ENCODE measurements at regions not wholly inside any gene's neighbourhood (a gene's known extent, or its start where the extent isn't known, plus 50 kb on each side); places are given as distances from the start of the nearest gene placed in this dataset.

DNA sequence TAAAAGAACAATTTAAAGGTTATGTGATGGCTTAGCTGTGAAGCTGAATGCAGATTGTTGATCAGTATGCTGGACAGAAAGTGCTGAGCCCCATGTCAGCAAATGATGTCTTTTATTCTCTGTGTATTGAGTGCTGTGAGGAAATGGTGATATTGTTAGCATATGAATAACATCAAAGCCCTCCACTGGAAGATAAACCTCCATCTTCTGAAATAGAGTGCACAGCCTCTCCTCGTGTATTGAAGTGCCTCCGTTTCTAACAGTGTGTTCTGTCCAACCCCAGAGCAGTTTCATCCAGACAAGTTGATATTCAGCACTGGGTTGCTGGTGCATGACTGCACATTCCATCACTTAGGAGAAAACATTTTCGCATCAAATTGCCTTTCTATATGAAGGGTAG is 242.9 kb downstream of the CSNK1G3 start:
- Histone ChIP-seq H2AFZ (ENCODE audit: control insufficient read depth, low read length) (no peak overlapping the region), H3K36me3 (ENCODE audit: control insufficient read depth in 2 of 2, extremely low read depth in 1 of 2, insufficient read depth in 2 of 2, low read length in 2 of 2) (no peaks in the 10 kb centered on the region), H3K27ac (ENCODE audit: control insufficient read depth, insufficient read depth, low read length) (no peak overlapping the region), H3K27me3 (ENCODE audit: control insufficient read depth, extremely low read depth, insufficient read depth, low read length) (no peaks in the 10 kb centered on the region), H3K9me3 (ENCODE audit: control insufficient read depth, low read depth, low read length) (no peaks in the 10 kb centered on the region), H3K9ac (ENCODE audit: control insufficient read depth, extremely low read depth, insufficient read depth, low read length) (no peak overlapping the region), H3K79me2 (ENCODE audit: control insufficient read depth, insufficient read depth, low read length) (no peaks in the 10 kb centered on the region), H3K4me3 (ENCODE audit: control insufficient read depth in 2 of 3, extremely low read depth in 1 of 3, insufficient read depth in 2 of 3, low read depth in 1 of 3, low read length in 3 of 3) (no peak overlapping the region), H3K4me2 (ENCODE audit: control insufficient read depth, extremely low read depth, insufficient read depth, low read depth, low read length) (no peak overlapping the region), H4K20me1 (ENCODE audit: control insufficient read depth, extremely low read depth, insufficient read depth, low read length) (no peaks in the 10 kb centered on the region), H3K4me1 (ENCODE audit: control insufficient read depth, extremely low read depth, insufficient read depth, low read length) (peaks cover 5% of the 10 kb centered on the region), H3K9me1 (ENCODE audit: control insufficient read depth, extremely low read depth, insufficient read depth, low read length) (no peaks in the 10 kb centered on the region)
- dilution Hi-C loops (cut with MboI; ENCODE audit: extremely low pct_ligation_motif_present, low sequenced_read_pairs) = no loop called here
- no peak for FAIRE-seq
- TF ChIP-seq, protein P1, sequence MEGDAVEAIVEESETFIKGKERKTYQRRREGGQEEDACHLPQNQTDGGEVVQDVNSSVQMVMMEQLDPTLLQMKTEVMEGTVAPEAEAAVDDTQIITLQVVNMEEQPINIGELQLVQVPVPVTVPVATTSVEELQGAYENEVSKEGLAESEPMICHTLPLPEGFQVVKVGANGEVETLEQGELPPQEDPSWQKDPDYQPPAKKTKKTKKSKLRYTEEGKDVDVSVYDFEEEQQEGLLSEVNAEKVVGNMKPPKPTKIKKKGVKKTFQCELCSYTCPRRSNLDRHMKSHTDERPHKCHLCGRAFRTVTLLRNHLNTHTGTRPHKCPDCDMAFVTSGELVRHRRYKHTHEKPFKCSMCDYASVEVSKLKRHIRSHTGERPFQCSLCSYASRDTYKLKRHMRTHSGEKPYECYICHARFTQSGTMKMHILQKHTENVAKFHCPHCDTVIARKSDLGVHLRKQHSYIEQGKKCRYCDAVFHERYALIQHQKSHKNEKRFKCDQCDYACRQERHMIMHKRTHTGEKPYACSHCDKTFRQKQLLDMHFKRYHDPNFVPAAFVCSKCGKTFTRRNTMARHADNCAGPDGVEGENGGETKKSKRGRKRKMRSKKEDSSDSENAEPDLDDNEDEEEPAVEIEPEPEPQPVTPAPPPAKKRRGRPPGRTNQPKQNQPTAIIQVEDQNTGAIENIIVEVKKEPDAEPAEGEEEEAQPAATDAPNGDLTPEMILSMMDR (optimal IDR thresholded peaks at IDR 0.05 in 1 of 3, IDR thresholded peaks at IDR 0.05 in 1 of 3, conservative IDR thresholded peaks at IDR 0.05 in 1 of 3; ENCODE audit: extremely low read depth in 1 of 3, insufficient read depth in 2 of 3, low read length in 3 of 3) = no peak
- TF ChIP-seq EZH2 (IDR thresholded peaks at IDR 0.05; ENCODE audit: low read length) = no peak
- no peak for DNase-seq (ENCODE audit: low read depth, low spot score)

DNA sequence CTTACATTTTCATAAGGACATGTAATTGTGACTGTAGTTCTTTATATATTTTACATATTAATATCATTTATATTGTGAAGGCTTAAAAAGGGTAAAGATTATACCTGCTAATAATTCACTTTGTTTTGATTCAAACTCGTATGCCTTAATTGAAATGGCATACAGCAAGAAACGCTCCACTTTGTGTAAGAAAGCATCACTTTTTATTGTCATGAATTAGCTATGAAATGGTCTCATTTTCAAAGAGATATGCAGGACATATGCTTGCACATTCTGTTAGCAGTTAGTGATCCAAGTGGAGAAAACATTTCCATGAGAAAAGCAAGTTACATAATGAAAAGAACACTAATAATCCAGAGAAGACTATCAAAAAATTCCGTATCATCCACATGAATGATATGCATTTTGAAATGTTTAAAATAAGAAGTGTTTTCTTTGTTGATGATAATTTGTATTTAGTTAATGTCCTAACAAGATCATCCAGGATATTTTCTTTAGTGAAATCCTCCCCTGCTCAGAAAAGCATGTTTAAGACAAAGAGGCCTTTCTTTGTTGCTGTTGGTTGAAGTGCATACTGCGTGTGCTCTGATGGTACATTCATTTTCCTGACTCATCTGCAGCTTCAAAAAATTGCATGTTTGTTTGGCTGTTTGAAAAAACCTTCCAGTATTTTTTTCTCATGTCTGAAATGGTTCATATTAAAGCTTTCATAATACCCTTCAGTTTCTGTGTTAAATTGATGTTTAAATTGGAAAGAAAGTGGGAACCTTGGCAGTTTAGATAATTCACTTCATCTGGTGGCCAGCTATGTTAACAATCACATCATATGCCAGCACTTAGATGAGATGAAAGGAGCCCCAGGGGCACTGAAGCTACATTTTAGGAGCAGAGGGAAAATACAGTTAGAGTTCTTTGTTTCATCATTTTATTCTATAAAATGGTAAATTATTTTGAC is 242.2 kb downstream of the CSNK1G3 start:
- Histone ChIP-seq H2AFZ (ENCODE audit: control insufficient read depth, low read length) (no peak overlapping the region), H3K4me1 (ENCODE audit: control insufficient read depth, extremely low read depth, insufficient read depth, low read length) (peaks cover 5% of the 10 kb centered on the region), H3K9me3 (ENCODE audit: control insufficient read depth, low read depth, low read length) (no peaks in the 10 kb centered on the region), H3K4me2 (ENCODE audit: control insufficient read depth, extremely low read depth, insufficient read depth, low read depth, low read length) (no peak overlapping the region), H3K9me1 (ENCODE audit: control insufficient read depth, extremely low read depth, insufficient read depth, low read length) (no peaks in the 10 kb centered on the region), H3K79me2 (ENCODE audit: control insufficient read depth, insufficient read depth, low read length) (no peaks in the 10 kb centered on the region), H3K27ac (ENCODE audit: control insufficient read depth, insufficient read depth, low read length) (no peak overlapping the region), H3K36me3 (ENCODE audit: control insufficient read depth in 2 of 2, extremely low read depth in 1 of 2, insufficient read depth in 2 of 2, low read length in 2 of 2) (no peaks in the 10 kb centered on the region), H3K27me3 (ENCODE audit: control insufficient read depth, extremely low read depth, insufficient read depth, low read length) (no peaks in the 10 kb centered on the region), H3K4me3 (ENCODE audit: control insufficient read depth in 2 of 3, extremely low read depth in 1 of 3, insufficient read depth in 2 of 3, low read depth in 1 of 3, low read length in 3 of 3) (no peak overlapping the region), H3K9ac (ENCODE audit: control insufficient read depth, extremely low read depth, insufficient read depth, low read length) (no peak overlapping the region), H4K20me1 (ENCODE audit: control insufficient read depth, extremely low read depth, insufficient read depth, low read length) (no peaks in the 10 kb centered on the region)
- TF ChIP-seq, protein P1 (optimal IDR thresholded peaks at IDR 0.05 in 1 of 3, IDR thresholded peaks at IDR 0.05 in 1 of 3, conservative IDR thresholded peaks at IDR 0.05 in 1 of 3; ENCODE audit: extremely low read depth in 1 of 3, insufficient read depth in 2 of 3, low read length in 3 of 3) = no peak
- no peak for TF ChIP-seq EZH2 (IDR thresholded peaks at IDR 0.05; ENCODE audit: low read length)
- dilution Hi-C loops (cut with MboI; ENCODE audit: extremely low pct_ligation_motif_present, low sequenced_read_pairs) = no loop called here
- no peak for FAIRE-seq
- DNase-seq (ENCODE audit: low read depth, low spot score) = no peak

Data from keratinocyte (primary cell).